Activated CD8-positive, alpha-beta T cell treated with anti-CD3 and anti-CD28 coated beads for 36 hours (primary cell): ENCODE measurements at regions not wholly inside any gene's neighbourhood (a gene's known extent, or its start where the extent isn't known, plus 50 kb on each side); places are given as distances from the start of the nearest gene placed in this dataset.

ENCODE experiments used
- ATAC-seq: fragments of 200-7000 bp; cut with Tn5 transposase; one replicate; pipeline ENCODE4 v1.10.0; 2021; ENCODE audit warnings: mild to moderate bottlenecking, moderate library complexity
- CTCF ChIA-PET: fragments of 350-600 bp; sonication (Branson Sonifier 250); formaldehyde crosslinking; loops from one replicate; lab custom pipeline; 2021; ENCODE audit warnings: antibody characterized with exemption; lab: Charles Lee
- POLR2A ChIA-PET: fragments of 350-600 bp; sonication (Branson Sonifier 250); formaldehyde crosslinking; loops from one replicate; lab custom pipeline; 2021; ENCODE audit warnings: antibody characterized with exemption; lab: Charles Lee
- DNase-seq: peaks from one replicate; pipeline ENCODE4 v3.0.0-alpha.2; 2020
- H3K27ac Mint-ChIP-seq: one replicate; pipeline ENCODE4 v1.8.0; 2021; ENCODE audit warnings: mild to moderate bottlenecking, mixed read lengths
- H3K27me3 Mint-ChIP-seq: one replicate; pipeline ENCODE4 v1.8.0; 2021; ENCODE audit warnings: mixed read lengths
- H3K36me3 Mint-ChIP-seq: one replicate; pipeline ENCODE4 v1.8.0; 2021; ENCODE audit warnings: low read depth, mixed read lengths
- H3K4me1 Mint-ChIP-seq: one replicate; pipeline ENCODE4 v1.8.0; 2021; ENCODE audit warnings: low read depth, mixed read lengths
- H3K4me3 Mint-ChIP-seq: one replicate; pipeline ENCODE4 v1.8.0; 2021; ENCODE audit warnings: mild to moderate bottlenecking, moderate library complexity, mixed read lengths
- H3K9me3 Mint-ChIP-seq: one replicate; pipeline ENCODE4 v1.8.0; 2021; ENCODE audit warnings: mixed read lengths
- intact Hi-C: fragments of 100-400 bp; cut with micrococcal nuclease; formaldehyde crosslinking; loops from one replicate; pipeline ENCODE4 v1.10.0; 2022
- TF ChIP-seq, protein P1 (sequence below): fragments of 200-600 bp; IDR thresholded peaks from one replicate; pipeline ENCODE4 v1.8.0; 2022; ENCODE audit warnings: antibody characterized with exemption, mild to moderate bottlenecking

DNA sequence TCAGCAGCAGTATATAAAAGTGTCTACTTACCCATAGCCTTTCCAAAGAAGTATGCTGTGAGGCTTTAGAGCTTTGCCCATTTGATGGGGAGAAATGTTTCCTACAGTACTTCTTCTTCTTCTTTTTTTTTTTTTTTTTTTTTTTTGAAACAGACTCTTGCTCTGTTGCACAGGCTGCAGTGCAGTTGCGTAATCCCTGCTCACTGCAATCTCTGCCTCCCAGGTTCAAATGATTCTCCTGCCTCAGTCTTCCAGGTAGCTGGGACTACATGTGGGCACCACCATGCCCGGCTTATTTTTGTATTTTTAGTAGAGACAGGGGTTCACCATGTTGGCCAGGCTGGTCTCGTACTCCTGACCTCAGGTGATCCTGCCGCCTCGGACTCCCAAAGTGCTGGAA is 101.7 kb upstream of the TMEM26 start:
- DNase-seq (no peak), ATAC-seq (no peak)
- no peak overlapping the region for H3K27ac Mint-ChIP-seq
- intact Hi-C loops: no loop called here
- TF ChIP-seq, protein P1, sequence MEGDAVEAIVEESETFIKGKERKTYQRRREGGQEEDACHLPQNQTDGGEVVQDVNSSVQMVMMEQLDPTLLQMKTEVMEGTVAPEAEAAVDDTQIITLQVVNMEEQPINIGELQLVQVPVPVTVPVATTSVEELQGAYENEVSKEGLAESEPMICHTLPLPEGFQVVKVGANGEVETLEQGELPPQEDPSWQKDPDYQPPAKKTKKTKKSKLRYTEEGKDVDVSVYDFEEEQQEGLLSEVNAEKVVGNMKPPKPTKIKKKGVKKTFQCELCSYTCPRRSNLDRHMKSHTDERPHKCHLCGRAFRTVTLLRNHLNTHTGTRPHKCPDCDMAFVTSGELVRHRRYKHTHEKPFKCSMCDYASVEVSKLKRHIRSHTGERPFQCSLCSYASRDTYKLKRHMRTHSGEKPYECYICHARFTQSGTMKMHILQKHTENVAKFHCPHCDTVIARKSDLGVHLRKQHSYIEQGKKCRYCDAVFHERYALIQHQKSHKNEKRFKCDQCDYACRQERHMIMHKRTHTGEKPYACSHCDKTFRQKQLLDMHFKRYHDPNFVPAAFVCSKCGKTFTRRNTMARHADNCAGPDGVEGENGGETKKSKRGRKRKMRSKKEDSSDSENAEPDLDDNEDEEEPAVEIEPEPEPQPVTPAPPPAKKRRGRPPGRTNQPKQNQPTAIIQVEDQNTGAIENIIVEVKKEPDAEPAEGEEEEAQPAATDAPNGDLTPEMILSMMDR: no peak
- no peak overlapping the region for H3K4me3 Mint-ChIP-seq
- no peaks in the 10 kb centered on the region for H3K4me1 Mint-ChIP-seq
- POLR2A ChIA-PET: no interaction called here
- H3K9me3 Mint-ChIP-seq: no peaks in the 10 kb centered on the region
- H3K27me3 Mint-ChIP-seq: peaks cover 5% of the 10 kb centered on the region
- CTCF ChIA-PET: no interaction called here
- H3K36me3 Mint-ChIP-seq: no peaks in the 10 kb centered on the region

DNA sequence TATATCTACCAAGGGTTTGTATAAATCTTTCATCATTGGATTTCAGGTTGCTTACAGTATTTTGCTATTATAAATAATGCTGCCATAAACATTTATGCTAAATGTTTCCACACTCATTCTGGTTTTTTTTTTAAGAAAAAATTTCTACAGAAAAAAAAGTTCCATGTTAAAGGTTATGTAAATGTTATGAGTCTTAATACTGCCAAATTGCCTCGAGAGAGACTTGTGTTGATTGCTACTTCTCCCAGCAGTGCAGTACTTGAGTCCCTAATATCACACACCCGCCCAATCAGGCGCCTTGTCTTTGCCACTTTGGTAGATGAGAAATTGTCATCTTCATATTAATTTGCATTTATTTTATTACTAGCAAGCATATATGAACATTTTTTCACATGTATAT is 96.7 kb upstream of the TMEM26 start:
- Mint-ChIP-seq H3K9me3 (no peaks in the 10 kb centered on the region), H3K36me3 (no peaks in the 10 kb centered on the region), H3K4me1 (no peaks in the 10 kb centered on the region), H3K4me3 (no peak overlapping the region), H3K27me3 (no peaks in the 10 kb centered on the region), H3K27ac (no peak overlapping the region)
- TF ChIP-seq, protein P1: no peak
- intact Hi-C loops: no loop called here
- CTCF ChIA-PET: interaction anchor here (1.0 kb wide), 1 partner anchor 10 kb away, joined by 3 read pairs; no protein-coding TSS in a partner anchor
- POLR2A ChIA-PET: no interaction called here
- ATAC-seq (no peak), DNase-seq (no peak)

DNA sequence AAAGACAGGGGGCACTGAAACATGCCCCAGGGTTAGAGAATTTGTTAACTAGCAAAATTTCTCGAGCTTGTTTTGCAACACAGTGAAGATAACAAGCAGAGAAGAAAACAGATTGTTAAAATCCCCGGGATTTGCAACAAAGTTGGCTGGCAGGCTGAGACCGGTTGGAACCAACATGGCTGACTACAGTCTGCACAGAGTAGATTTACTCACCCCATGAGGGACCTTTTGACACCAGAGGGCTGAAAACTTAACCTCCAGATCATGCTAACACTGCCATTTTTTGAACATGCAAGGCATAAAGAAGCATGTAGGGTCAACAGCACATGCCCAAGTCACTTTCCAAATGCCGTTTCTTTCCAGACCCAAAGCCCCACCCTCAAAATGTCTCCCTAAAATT is 95.2 kb upstream of the TMEM26 start:
- no peak for DNase-seq
- Mint-ChIP-seq H3K4me3 (no peak overlapping the region), H3K27ac (no peak overlapping the region), H3K27me3 (no peaks in the 10 kb centered on the region), H3K36me3 (no peaks in the 10 kb centered on the region), H3K9me3 (no peaks in the 10 kb centered on the region), H3K4me1 (no peaks in the 10 kb centered on the region)
- no peak for ATAC-seq
- intact Hi-C loops: no loop called here
- CTCF ChIA-PET: no interaction called here
- TF ChIP-seq, protein P1: no peak
- POLR2A ChIA-PET: no interaction called here

DNA sequence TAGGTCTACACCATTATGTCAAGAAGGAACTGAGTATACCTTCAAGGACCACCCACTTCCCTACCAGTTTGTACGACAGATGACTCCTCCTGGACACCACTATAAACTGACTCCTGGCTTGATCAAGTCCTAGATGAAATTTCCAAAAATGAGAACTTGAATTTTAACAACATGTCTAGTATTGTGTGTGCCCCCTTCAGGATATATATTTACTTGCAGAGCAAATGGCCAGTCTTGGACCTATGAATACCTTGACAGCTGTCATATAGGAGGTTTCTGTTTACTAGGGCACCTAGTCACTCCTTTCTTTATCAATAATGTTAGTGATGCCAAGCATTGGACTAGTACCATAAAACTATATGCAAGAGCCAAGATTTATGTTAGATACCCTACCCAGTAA is 94.1 kb upstream of the TMEM26 start:
- ChIA-PET POLR2A (no interaction called here), CTCF (interaction anchor here (0.7 kb wide), 1 partner anchor 66 kb away, joined by 3 read pairs; no protein-coding TSS in a partner anchor)

DNA sequence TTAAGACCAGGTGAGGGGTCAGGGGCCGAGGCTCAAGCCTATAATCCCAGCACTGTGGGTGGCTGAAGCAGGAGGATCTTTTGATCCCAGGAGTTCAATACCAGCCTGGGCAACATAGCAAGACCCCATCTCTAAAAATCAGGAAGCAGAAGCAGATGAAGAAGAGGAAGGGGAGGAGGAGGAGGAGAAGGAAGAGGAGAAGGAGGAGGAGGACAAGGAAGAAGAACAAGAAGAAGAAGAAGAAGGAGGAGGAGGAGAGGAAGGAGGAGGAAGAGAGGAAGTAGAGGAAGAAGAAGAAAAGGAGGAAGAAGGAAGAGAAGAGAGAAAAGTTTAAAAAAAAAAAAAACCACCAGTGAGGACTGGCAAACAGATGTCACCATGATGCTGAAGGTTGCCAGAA is 92.0 kb upstream of the TMEM26 start:
- H3K27me3 Mint-ChIP-seq: no peaks in the 10 kb centered on the region
- CTCF ChIA-PET: no interaction called here
- no peaks in the 10 kb centered on the region for H3K36me3 Mint-ChIP-seq
- POLR2A ChIA-PET: no interaction called here
- intact Hi-C loops: no loop called here
- TF ChIP-seq, protein P1: no peak
- no peaks in the 10 kb centered on the region for H3K4me1 Mint-ChIP-seq
- no peaks in the 10 kb centered on the region for H3K9me3 Mint-ChIP-seq
- no peak for DNase-seq
- ATAC-seq: no peak
- no peak overlapping the region for H3K4me3 Mint-ChIP-seq
- H3K27ac Mint-ChIP-seq: no peak overlapping the region

More for the DNA sequence above, 94.1 kb upstream of the TMEM26 start:
- no peak overlapping the region for H3K4me3 Mint-ChIP-seq
- H3K4me1 Mint-ChIP-seq: no peaks in the 10 kb centered on the region
- H3K27ac Mint-ChIP-seq: no peak overlapping the region
- DNase-seq (no peak), ATAC-seq (no peak)
- TF ChIP-seq, protein P1: no peak
- H3K9me3 Mint-ChIP-seq: no peaks in the 10 kb centered on the region
- no peaks in the 10 kb centered on the region for H3K27me3 Mint-ChIP-seq
- H3K36me3 Mint-ChIP-seq: no peaks in the 10 kb centered on the region
- intact Hi-C loops: no loop called here
